OCI-LY3 (cell line): ENCODE measurements at regions not wholly inside any gene's neighbourhood (a gene's known extent, or its start where the extent isn't known, plus 50 kb on each side); places are given as distances from the start of the nearest gene placed in this dataset.

Experiments used
- EZH2phosphoT487 ChIP-seq: fragments of 200-600 bp; shearing (Covaris generic); IDR thresholded peaks from 2 replicates; pipeline ENCODE4 v1.6.1; 2018; ENCODE audit warnings: antibody characterized with exemption, mixed run types, low read depth
- TF ChIP-seq, protein P1 (sequence below): fragments of 200-600, 300-600 bp; sonication (generic); IDR thresholded peaks from 2 replicates; pipeline ENCODE4 v1.5.1; 2014; ENCODE audit warnings: antibody characterized with exemption, low read length, low read depth

DNA sequence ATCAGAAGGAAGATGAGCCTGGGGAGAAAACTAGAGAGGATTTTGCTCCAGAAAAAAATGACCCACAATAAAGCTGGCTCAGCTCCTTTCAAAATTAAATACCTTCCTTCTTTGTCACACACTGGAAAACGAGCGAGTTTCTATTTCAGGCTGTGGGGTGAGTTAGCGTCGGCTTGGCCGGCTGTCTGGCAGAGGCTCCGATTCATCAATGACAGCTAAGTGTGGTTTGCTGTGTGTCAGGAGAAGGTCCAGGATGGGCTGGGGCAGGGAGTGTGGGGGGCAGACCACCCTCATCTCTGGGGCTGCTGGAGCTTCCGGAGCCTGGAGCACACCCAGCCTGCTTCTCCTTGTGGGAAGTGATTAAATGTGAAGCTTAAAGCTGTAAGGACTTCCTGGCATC lies 120.2 kb downstream of the ETS2 start:
- TF ChIP-seq, protein P1, sequence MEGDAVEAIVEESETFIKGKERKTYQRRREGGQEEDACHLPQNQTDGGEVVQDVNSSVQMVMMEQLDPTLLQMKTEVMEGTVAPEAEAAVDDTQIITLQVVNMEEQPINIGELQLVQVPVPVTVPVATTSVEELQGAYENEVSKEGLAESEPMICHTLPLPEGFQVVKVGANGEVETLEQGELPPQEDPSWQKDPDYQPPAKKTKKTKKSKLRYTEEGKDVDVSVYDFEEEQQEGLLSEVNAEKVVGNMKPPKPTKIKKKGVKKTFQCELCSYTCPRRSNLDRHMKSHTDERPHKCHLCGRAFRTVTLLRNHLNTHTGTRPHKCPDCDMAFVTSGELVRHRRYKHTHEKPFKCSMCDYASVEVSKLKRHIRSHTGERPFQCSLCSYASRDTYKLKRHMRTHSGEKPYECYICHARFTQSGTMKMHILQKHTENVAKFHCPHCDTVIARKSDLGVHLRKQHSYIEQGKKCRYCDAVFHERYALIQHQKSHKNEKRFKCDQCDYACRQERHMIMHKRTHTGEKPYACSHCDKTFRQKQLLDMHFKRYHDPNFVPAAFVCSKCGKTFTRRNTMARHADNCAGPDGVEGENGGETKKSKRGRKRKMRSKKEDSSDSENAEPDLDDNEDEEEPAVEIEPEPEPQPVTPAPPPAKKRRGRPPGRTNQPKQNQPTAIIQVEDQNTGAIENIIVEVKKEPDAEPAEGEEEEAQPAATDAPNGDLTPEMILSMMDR: no peak
- no peak for TF ChIP-seq EZH2phosphoT487
